ENCODE measurements at regions not wholly inside any gene's neighbourhood (a gene's known extent, or its start where the extent isn't known, plus 50 kb on each side); places are given as distances from the start of the nearest gene placed in this dataset.

GRCh38 chr7:83827036-83827435 lies 178.1 kb upstream of the SEMA3E start:
- TF ChIP-seq EZH2 (IDR thresholded peaks at IDR 0.05; ENCODE audit: low read length, missing control alignments): no peak
- TF ChIP-seq, protein P1, sequence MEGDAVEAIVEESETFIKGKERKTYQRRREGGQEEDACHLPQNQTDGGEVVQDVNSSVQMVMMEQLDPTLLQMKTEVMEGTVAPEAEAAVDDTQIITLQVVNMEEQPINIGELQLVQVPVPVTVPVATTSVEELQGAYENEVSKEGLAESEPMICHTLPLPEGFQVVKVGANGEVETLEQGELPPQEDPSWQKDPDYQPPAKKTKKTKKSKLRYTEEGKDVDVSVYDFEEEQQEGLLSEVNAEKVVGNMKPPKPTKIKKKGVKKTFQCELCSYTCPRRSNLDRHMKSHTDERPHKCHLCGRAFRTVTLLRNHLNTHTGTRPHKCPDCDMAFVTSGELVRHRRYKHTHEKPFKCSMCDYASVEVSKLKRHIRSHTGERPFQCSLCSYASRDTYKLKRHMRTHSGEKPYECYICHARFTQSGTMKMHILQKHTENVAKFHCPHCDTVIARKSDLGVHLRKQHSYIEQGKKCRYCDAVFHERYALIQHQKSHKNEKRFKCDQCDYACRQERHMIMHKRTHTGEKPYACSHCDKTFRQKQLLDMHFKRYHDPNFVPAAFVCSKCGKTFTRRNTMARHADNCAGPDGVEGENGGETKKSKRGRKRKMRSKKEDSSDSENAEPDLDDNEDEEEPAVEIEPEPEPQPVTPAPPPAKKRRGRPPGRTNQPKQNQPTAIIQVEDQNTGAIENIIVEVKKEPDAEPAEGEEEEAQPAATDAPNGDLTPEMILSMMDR (conservative IDR thresholded peaks at IDR 0.05 in 1 of 2, IDR thresholded peaks at IDR 0.05 in 1 of 2; ENCODE audit: low read depth in 1 of 2, low read length in 2 of 2): no peak
- H3K4me3 ChIP-seq (replicated peaks in 1 of 4; ENCODE audit: control extremely low read depth in 1 of 4, insufficient read depth in 1 of 4, low read depth in 3 of 4, low read length in 4 of 4): no peak overlapping the region
- no peak overlapping the region for H2AFZ ChIP-seq (ENCODE audit: low read length)
- DNase-seq (ENCODE audit: low read depth in 2 of 2): peak in 1 of 2 donors; percentile 68
- H3K9ac ChIP-seq (ENCODE audit: insufficient read depth, low read length): no peak overlapping the region
- no peaks in the 10 kb centered on the region for H3K27me3 ChIP-seq (ENCODE audit: control insufficient read depth, insufficient read depth, low read length)
- H3K79me2 ChIP-seq (ENCODE audit: control insufficient read depth, insufficient read depth, low read length): no peaks in the 10 kb centered on the region
- no peak overlapping the region for H3K4me2 ChIP-seq (ENCODE audit: extremely low read depth, insufficient read depth, low read length)
- H3K36me3 ChIP-seq (ENCODE audit: control insufficient read depth, insufficient read depth, low read length): no peaks in the 10 kb centered on the region
- H3K4me1 ChIP-seq (ENCODE audit: control insufficient read depth, extremely low read depth, insufficient read depth, low read length): no peaks in the 10 kb centered on the region
- no peak overlapping the region for H3K27ac ChIP-seq (ENCODE audit: insufficient read depth, low read length)
- no peaks in the 10 kb centered on the region for H4K20me1 ChIP-seq (ENCODE audit: control insufficient read depth, extremely low read depth, insufficient read depth, low read length)
- no peaks in the 10 kb centered on the region for H3K9me3 ChIP-seq (ENCODE audit: control insufficient read depth, insufficient read depth, low read depth, low read length)

GRCh38 chr7:83824214-83824613 lies 175.3 kb upstream of the SEMA3E start:
- Histone ChIP-seq H3K9me3 (ENCODE audit: control insufficient read depth, insufficient read depth, low read depth, low read length) (no peaks in the 10 kb centered on the region), H3K4me1 (ENCODE audit: control insufficient read depth, extremely low read depth, insufficient read depth, low read length) (no peaks in the 10 kb centered on the region), H3K4me3 (replicated peaks in 1 of 4; ENCODE audit: control extremely low read depth in 1 of 4, insufficient read depth in 1 of 4, low read depth in 3 of 4, low read length in 4 of 4) (no peak overlapping the region), H4K20me1 (ENCODE audit: control insufficient read depth, extremely low read depth, insufficient read depth, low read length) (no peaks in the 10 kb centered on the region), H2AFZ (ENCODE audit: low read length) (no peak overlapping the region), H3K79me2 (ENCODE audit: control insufficient read depth, insufficient read depth, low read length) (no peaks in the 10 kb centered on the region), H3K27me3 (ENCODE audit: control insufficient read depth, insufficient read depth, low read length) (no peaks in the 10 kb centered on the region), H3K4me2 (ENCODE audit: extremely low read depth, insufficient read depth, low read length) (no peak overlapping the region), H3K9ac (ENCODE audit: insufficient read depth, low read length) (no peak overlapping the region), H3K27ac (ENCODE audit: insufficient read depth, low read length) (no peak overlapping the region), H3K36me3 (ENCODE audit: control insufficient read depth, insufficient read depth, low read length) (no peaks in the 10 kb centered on the region)
- peak; percentile 37 to 43 for DNase-seq (ENCODE audit: low read depth in 2 of 2)
- no peak for TF ChIP-seq EZH2 (IDR thresholded peaks at IDR 0.05; ENCODE audit: low read length, missing control alignments)
- TF ChIP-seq, protein P1 (conservative IDR thresholded peaks at IDR 0.05 in 1 of 2, IDR thresholded peaks at IDR 0.05 in 1 of 2; ENCODE audit: low read depth in 1 of 2, low read length in 2 of 2): no peak

- Histone ChIP-seq H3K9ac (ENCODE audit: insufficient read depth, low read length) (no peak overlapping the region), H3K27me3 (ENCODE audit: control insufficient read depth, insufficient read depth, low read length) (no peaks in the 10 kb centered on the region), H3K4me2 (ENCODE audit: extremely low read depth, insufficient read depth, low read length) (no peak overlapping the region), H3K4me3 (replicated peaks in 1 of 4; ENCODE audit: control extremely low read depth in 1 of 4, insufficient read depth in 1 of 4, low read depth in 3 of 4, low read length in 4 of 4) (no peak overlapping the region), H4K20me1 (ENCODE audit: control insufficient read depth, extremely low read depth, insufficient read depth, low read length) (no peaks in the 10 kb centered on the region), H3K4me1 (ENCODE audit: control insufficient read depth, extremely low read depth, insufficient read depth, low read length) (no peaks in the 10 kb centered on the region), H3K79me2 (ENCODE audit: control insufficient read depth, insufficient read depth, low read length) (no peaks in the 10 kb centered on the region), H3K27ac (ENCODE audit: insufficient read depth, low read length) (no peak overlapping the region), H2AFZ (ENCODE audit: low read length) (no peak overlapping the region), H3K9me3 (ENCODE audit: control insufficient read depth, insufficient read depth, low read depth, low read length) (no peaks in the 10 kb centered on the region), H3K36me3 (ENCODE audit: control insufficient read depth, insufficient read depth, low read length) (no peaks in the 10 kb centered on the region)
- DNase-seq (ENCODE audit: low read depth in 2 of 2): no peak
- no peak for TF ChIP-seq EZH2 (IDR thresholded peaks at IDR 0.05; ENCODE audit: low read length, missing control alignments)
- TF ChIP-seq, protein P1 (conservative IDR thresholded peaks at IDR 0.05 in 1 of 2, IDR thresholded peaks at IDR 0.05 in 1 of 2; ENCODE audit: low read depth in 1 of 2, low read length in 2 of 2): no peak
Observed at GRCh38 chr7:83821866-83822265, 172.9 kb upstream of the SEMA3E start.
